ENCODE measurements at regions not wholly inside any gene's neighbourhood (a gene's known extent, or its start where the extent isn't known, plus 50 kb on each side); places are given as distances from the start of the nearest gene placed in this dataset.

GRCh38 chr4:57774171-57774570 is 664.0 kb upstream of the IGFBP7 start:
- no peak for TF ChIP-seq CTCF (IDR thresholded peaks at IDR 0.05)
- no peak for TF ChIP-seq POLR2A (IDR thresholded peaks at IDR 0.05)
